ENCODE measurements at regions not wholly inside any gene's neighbourhood (a gene's known extent, or its start where the extent isn't known, plus 50 kb on each side); places are given as distances from the start of the nearest gene placed in this dataset.
"Not testable (repeated sequence)": the region's sequence is repeated elsewhere in the genome, so short reads cannot be mapped to it uniquely, and the experiment has no call there.

- no peak for DNase-seq (ENCODE audit: low read depth in 2 of 3, low spot score in 1 of 3)
Observed at GRCh38 chr9:111744363-111744762, 50.4 kb downstream of the SHOC1 start.

GRCh38 chr9:111743275-111743674 lies 51.5 kb downstream of the SHOC1 start:
- DNase-seq (ENCODE audit: low read depth in 2 of 3, low spot score in 1 of 3) = peak; percentile 12 to 36 (median 20)

GRCh38 chr9:111740739-111741138 lies 54.0 kb downstream of the SHOC1 start:
- no peak for DNase-seq (ENCODE audit: low read depth in 2 of 3, low spot score in 1 of 3)

DNA sequence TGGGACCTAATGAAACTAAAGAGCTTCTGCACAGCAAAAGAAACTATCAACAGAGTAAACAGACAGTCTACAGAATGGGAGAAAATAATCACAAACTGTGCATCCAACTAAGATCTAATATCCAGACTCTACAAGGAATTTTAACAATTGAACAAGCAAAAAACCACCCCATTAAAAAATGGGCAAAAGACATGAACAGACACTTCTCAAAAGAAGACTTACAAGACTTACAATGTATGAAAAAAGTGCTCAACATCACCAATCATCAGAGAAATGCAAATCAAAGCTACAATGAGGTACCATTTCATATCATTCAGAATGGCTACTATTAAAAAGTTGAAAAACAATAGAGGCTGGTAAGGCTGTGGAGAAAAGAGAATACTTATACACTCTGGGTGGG lies 58.0 kb downstream of the SHOC1 start:
- no peak for DNase-seq (ENCODE audit: low read depth in 2 of 3, low spot score in 1 of 3)

- DNase-seq (ENCODE audit: low read depth in 2 of 3, low spot score in 1 of 3) = not testable (repeated sequence)
Observed at GRCh38 chr9:111735344-111735743, 59.4 kb downstream of the SHOC1 start.

DNA sequence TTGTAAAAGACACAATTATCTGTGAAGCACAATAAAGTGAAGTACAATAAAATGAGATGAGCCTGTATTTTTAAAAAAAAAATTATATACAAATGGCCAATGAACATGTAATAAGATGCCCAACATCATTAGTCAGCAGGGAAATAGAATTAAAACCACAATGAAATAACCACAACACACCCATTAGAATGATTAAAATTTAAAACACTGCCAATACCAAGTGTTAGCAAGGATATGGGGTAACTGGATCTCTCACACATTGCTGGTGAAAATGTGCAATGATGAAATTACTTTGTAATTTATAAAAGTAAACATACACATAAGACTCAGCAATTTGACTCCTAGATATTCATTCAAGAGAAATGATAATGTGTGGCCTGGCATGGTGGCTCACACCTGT lies 62.8 kb downstream of the SHOC1 start:
- DNase-seq (ENCODE audit: low read depth in 2 of 3, low spot score in 1 of 3) = no peak

GRCh38 chr9:111730937-111731567 lies 63.7 kb downstream of the SHOC1 start:
- DNase-seq (ENCODE audit: low read depth in 2 of 3, low spot score in 1 of 3) = no peak

GRCh38 chr9:111728617-111729366 lies 65.9 kb downstream of the SHOC1 start:
- DNase-seq (ENCODE audit: low read depth in 2 of 3, low spot score in 1 of 3) = no peak

DNA sequence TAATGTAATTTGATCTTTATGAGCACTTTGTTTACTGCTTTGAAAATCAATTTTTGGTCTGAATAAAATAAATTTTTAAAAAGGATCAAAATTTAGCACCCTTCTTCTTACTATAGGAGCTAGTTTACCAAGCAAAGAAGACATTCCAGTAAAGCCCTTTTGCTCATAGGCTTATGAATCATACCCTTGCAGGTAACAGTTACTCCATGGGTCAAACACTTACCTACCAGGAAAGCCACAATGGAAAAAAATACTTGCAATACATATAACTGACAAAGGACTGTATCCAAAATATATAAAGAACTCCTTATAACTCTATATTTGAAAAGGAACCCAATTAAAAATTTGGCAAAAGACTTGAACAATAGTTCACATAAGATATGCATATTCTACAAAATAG lies 66.6 kb downstream of the SHOC1 start:
- no peak for DNase-seq (ENCODE audit: low read depth in 2 of 3, low spot score in 1 of 3)

GRCh38 chr9:111726949-111727348 lies 65.5 kb downstream of the GNG10 start:
- DNase-seq (ENCODE audit: low read depth in 2 of 3, low spot score in 1 of 3) = no peak

DNA sequence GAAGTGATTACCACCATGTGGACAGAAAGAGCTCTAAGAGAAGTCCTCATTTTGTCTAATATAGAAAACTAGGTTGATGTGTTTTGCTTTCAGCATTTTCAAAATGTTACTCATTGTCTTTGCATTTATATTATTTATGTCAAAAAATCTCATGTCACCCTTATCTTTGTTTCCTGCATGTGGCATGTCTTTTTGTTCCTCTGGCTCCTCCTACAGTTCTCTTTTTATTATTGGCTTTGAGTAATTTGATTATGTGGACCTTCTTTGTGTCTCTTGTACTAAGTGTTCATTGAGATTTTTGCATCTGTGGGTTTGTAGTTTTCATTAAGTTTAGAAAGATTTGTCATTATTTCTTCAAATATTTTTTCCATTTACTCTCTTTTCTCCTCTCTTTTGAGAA lies 58.8 kb downstream of the GNG10 start:
- no peak for DNase-seq (ENCODE audit: low read depth in 2 of 3, low spot score in 1 of 3)
